ENCODE measurements at regions not wholly inside any gene's neighbourhood (a gene's known extent, or its start where the extent isn't known, plus 50 kb on each side); places are given as distances from the start of the nearest gene placed in this dataset.

DNA sequence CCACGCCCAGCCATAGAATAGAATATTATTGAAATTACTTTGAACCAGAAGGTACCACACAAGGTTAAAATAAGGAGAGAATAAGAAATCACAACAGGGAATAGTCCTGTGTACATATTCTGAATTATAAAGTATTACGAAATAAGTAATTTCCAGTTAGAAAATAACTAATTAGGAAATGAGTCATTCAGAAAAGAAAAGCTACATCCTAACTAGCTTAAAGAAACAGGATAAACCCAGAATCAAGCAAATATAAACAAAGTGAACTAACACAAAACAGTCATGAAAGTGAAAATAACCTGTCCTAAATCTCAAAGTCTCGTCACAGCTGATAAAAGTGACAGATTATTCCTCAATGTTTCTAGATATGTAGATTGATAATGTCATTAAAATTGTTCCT lies 74.8 kb upstream of the NEBL start:
- H3K4me1 Mint-ChIP-seq (ENCODE audit: low read depth in 2 of 2), result no peaks in the 10 kb centered on the region
- no peak overlapping the region for H3K4me3 Mint-ChIP-seq
- ATAC-seq (no peak), DNase-seq (ENCODE audit: low spot score) (no peak)
- no peaks in the 10 kb centered on the region for H3K36me3 Mint-ChIP-seq
- H3K27ac Mint-ChIP-seq, result no peak overlapping the region
- no peaks in the 10 kb centered on the region for H3K9me3 Mint-ChIP-seq
- H3K27me3 Mint-ChIP-seq, result no peaks in the 10 kb centered on the region

GRCh38 chr10:20970708-20971107 lies 73.6 kb upstream of the NEBL start:
- no peaks in the 10 kb centered on the region for H3K4me1 Mint-ChIP-seq (ENCODE audit: low read depth in 2 of 2)
- ATAC-seq (no peak), DNase-seq (ENCODE audit: low spot score) (no peak)
- H3K27me3 Mint-ChIP-seq, result no peaks in the 10 kb centered on the region
- H3K27ac Mint-ChIP-seq, result no peak overlapping the region
- H3K4me3 Mint-ChIP-seq, result no peak overlapping the region
- H3K36me3 Mint-ChIP-seq, result no peaks in the 10 kb centered on the region
- no peaks in the 10 kb centered on the region for H3K9me3 Mint-ChIP-seq

GRCh38 chr10:20970044-20970443 lies 72.9 kb upstream of the NEBL start:
- no peak for ATAC-seq

DNA sequence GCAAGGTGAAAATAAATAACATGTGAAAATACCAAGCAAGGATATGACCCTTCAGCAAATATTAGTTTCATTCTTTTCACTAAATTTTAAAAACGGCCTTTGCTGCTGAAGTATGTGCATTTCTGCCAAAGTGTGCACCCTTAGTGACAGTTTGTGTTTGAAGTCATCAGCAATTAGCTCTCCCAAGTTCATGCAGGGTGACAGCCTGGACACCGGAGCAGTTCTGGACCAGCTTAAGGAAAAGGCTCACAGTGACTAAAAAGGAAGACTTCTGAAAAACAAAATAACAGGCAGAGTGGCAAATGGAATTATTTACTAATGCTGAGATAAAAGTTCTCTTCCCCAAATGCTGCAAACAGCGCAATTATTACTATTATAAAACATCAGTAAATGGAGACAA lies 69.3 kb upstream of the NEBL start:
- H3K36me3 Mint-ChIP-seq, result no peaks in the 10 kb centered on the region
- H3K4me3 Mint-ChIP-seq, result no peak overlapping the region
- H3K27me3 Mint-ChIP-seq, result peaks cover 0 to 5% of the 10 kb centered on the region in 2 donors
- no peak overlapping the region for H3K27ac Mint-ChIP-seq
- DNase-seq (ENCODE audit: low spot score) (no peak), ATAC-seq (no peak)
- H3K9me3 Mint-ChIP-seq, result peaks cover 5% of the 10 kb centered on the region
- no peaks in the 10 kb centered on the region for H3K4me1 Mint-ChIP-seq (ENCODE audit: low read depth in 2 of 2)

More at GRCh38 chr10:20970044-20970443, 72.9 kb upstream of the NEBL start:
- Mint-ChIP-seq H3K36me3 (no peaks in the 10 kb centered on the region), H3K27ac (no peak overlapping the region), H3K9me3 (peaks cover 3% of the 10 kb centered on the region), H3K4me1 (ENCODE audit: low read depth in 2 of 2) (no peaks in the 10 kb centered on the region), H3K27me3 (peaks cover 0 to 3% of the 10 kb centered on the region in 2 donors), H3K4me3 (no peak overlapping the region)
- DNase-seq (ENCODE audit: low spot score), result no peak

DNA sequence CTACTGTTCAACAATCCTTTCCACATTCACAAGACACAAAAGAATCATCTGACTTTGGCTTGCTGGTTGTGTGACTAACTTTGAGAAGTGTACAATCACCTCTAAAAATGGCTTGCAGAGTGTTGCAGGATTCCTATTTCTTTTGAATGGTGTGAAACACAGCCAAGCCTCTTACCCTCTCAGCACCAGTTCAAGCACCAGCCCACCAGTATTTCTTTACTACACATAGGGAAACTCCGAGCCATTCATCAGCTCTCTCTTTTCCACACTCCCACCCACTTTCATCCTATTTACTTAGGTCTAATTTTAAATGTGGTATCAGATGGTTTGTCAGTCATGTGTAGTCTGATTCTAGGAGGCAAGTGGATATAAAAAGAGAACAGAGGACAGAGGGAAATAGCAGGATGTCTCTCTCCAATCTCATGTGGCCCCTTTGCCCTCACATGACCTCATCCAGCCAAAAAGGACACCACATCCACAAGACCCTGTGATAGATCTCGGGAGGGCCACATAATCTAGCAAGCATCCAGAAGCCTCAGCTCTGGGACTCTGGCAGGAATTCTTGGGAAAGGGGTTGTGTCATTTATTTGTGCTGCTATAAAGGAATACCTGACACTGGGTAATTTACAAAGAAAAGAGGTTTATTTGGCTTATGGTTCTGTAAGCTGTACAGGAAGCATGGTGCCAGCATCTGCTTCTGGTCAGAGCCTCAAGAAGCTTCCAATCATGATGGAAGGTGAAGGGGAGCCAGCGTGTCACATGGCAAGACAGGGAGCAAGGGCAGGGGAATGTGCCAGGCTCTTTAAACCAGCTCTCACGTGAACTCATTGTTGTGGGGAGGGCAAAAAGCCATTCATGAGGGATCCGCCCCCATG lies 66.8 kb upstream of the NEBL start:
- no peak overlapping the region for H3K4me3 Mint-ChIP-seq
- no peak overlapping the region for H3K27ac Mint-ChIP-seq
- no peak for ATAC-seq
- DNase-seq (ENCODE audit: low spot score), result no peak
- no peaks in the 10 kb centered on the region for H3K4me1 Mint-ChIP-seq (ENCODE audit: low read depth in 2 of 2)
- H3K27me3 Mint-ChIP-seq, result peaks cover 0 to 5% of the 10 kb centered on the region in 2 donors
- peaks cover 5% of the 10 kb centered on the region for H3K9me3 Mint-ChIP-seq
- no peaks in the 10 kb centered on the region for H3K36me3 Mint-ChIP-seq

GRCh38 chr10:20963056-20963455 lies 65.9 kb upstream of the NEBL start:
- peaks cover 5% of the 10 kb centered on the region for H3K9me3 Mint-ChIP-seq
- no peak overlapping the region for H3K4me3 Mint-ChIP-seq
- H3K27me3 Mint-ChIP-seq, result peaks cover 0 to 9% of the 10 kb centered on the region in 2 donors
- no peaks in the 10 kb centered on the region for H3K36me3 Mint-ChIP-seq
- H3K27ac Mint-ChIP-seq, result no peak overlapping the region
- H3K4me1 Mint-ChIP-seq (ENCODE audit: low read depth in 2 of 2), result no peaks in the 10 kb centered on the region
- no peak for ATAC-seq
- no peak for DNase-seq (ENCODE audit: low spot score)

DNA sequence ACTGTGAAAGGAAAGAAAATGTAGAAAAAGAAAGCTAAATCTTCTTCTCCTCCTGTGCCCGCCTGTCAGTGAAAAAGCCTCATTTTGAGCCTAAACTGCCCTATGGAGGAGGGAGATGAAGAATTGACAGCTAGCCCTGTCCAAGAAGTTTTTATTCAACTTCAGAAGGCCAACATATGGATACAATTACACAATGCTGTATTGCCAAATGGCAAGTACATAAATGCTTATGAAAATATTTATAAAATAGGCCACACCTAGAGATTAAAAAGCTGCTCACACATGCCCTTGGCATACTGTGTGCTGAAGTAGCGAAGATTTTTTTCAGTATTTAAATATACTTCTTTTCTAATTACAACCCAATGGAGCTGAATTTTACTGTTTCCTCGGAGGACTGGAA lies 65.1 kb upstream of the NEBL start:
- no peak overlapping the region for H3K4me3 Mint-ChIP-seq
- peaks cover 0 to 12% of the 10 kb centered on the region in 2 donors for H3K27me3 Mint-ChIP-seq
- no peaks in the 10 kb centered on the region for H3K36me3 Mint-ChIP-seq
- no peak overlapping the region for H3K27ac Mint-ChIP-seq
- ATAC-seq (no peak), DNase-seq (ENCODE audit: low spot score) (no peak)
- peaks cover 5% of the 10 kb centered on the region for H3K9me3 Mint-ChIP-seq
- H3K4me1 Mint-ChIP-seq (ENCODE audit: low read depth in 2 of 2), result no peaks in the 10 kb centered on the region

GRCh38 chr10:20959242-20959641 lies 62.1 kb upstream of the NEBL start:
- Mint-ChIP-seq H3K27ac (no peak overlapping the region), H3K9me3 (no peaks in the 10 kb centered on the region), H3K4me1 (ENCODE audit: low read depth in 2 of 2) (no peaks in the 10 kb centered on the region), H3K27me3 (peaks cover 0 to 10% of the 10 kb centered on the region in 2 donors), H3K4me3 (no peak overlapping the region), H3K36me3 (no peaks in the 10 kb centered on the region)
- ATAC-seq (no peak), DNase-seq (ENCODE audit: low spot score) (no peak)

GRCh38 chr10:20958764-20959163 lies 61.7 kb upstream of the NEBL start:
- DNase-seq (ENCODE audit: low spot score) (no peak), ATAC-seq (no peak)
- no peaks in the 10 kb centered on the region for H3K36me3 Mint-ChIP-seq
- H3K4me1 Mint-ChIP-seq (ENCODE audit: low read depth in 2 of 2), result no peaks in the 10 kb centered on the region
- peaks cover 0 to 10% of the 10 kb centered on the region in 2 donors for H3K27me3 Mint-ChIP-seq
- H3K27ac Mint-ChIP-seq, result no peak overlapping the region
- no peak overlapping the region for H3K4me3 Mint-ChIP-seq
- H3K9me3 Mint-ChIP-seq, result no peaks in the 10 kb centered on the region

DNA sequence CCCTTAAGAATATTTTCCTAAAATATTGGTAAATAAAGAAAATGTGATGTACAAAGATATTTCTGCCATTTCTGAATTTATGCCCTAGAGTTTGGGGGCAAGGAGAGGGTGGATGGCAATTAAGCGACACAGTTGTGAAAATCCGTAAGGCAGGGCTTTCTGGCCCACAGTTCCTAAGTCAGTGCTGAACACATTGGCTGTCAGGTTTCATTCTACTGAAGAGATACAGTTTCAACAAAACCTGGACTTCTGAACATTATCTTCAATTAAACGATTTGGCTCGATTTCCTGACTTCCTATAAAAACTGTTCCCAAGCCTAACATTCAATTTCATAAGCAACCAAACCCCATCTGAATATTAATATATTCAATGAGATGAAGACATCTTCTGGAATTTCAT lies 61.1 kb upstream of the NEBL start:
- DNase-seq (ENCODE audit: low spot score) (no peak), ATAC-seq (no peak)
- Mint-ChIP-seq H3K36me3 (no peaks in the 10 kb centered on the region), H3K4me1 (ENCODE audit: low read depth in 2 of 2) (no peaks in the 10 kb centered on the region), H3K27me3 (peaks cover 0 to 10% of the 10 kb centered on the region in 2 donors), H3K4me3 (no peak overlapping the region), H3K9me3 (no peaks in the 10 kb centered on the region), H3K27ac (no peak overlapping the region)

DNA sequence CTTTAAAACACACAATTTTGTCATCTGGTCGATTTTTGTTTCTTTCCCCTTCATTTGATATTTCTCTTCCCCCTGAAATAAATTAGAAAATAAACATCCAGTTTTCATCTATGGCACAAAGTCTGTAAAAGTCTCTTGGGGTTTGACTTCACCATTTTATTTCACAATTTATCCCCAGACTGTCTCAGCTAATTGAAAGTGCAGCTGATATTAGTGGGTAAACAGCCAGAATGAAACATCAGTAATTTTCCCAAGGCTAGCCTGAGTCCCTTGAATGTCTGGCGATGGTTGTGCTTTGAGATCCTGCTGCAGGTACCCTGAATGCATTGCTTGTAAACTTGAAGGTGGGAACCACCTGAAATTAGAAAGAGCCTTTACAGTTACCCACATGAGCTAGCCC lies 60.6 kb upstream of the NEBL start:
- no peaks in the 10 kb centered on the region for H3K9me3 Mint-ChIP-seq
- no peak overlapping the region for H3K27ac Mint-ChIP-seq
- no peak overlapping the region for H3K4me3 Mint-ChIP-seq
- no peaks in the 10 kb centered on the region for H3K36me3 Mint-ChIP-seq
- peaks cover 0 to 10% of the 10 kb centered on the region in 2 donors for H3K27me3 Mint-ChIP-seq
- no peak for DNase-seq (ENCODE audit: low spot score)
- H3K4me1 Mint-ChIP-seq (ENCODE audit: low read depth in 2 of 2), result no peaks in the 10 kb centered on the region
- ATAC-seq, result no peak

- Mint-ChIP-seq H3K27ac (no peak overlapping the region), H3K36me3 (no peaks in the 10 kb centered on the region), H3K27me3 (peaks cover 0 to 10% of the 10 kb centered on the region in 2 donors), H3K4me3 (no peak overlapping the region), H3K9me3 (no peaks in the 10 kb centered on the region), H3K4me1 (ENCODE audit: low read depth in 2 of 2) (no peaks in the 10 kb centered on the region)
- DNase-seq (ENCODE audit: low spot score), result no peak
- ATAC-seq, result no peak
Measured at GRCh38 chr10:20956843-20957242, 59.7 kb upstream of the NEBL start.

DNA sequence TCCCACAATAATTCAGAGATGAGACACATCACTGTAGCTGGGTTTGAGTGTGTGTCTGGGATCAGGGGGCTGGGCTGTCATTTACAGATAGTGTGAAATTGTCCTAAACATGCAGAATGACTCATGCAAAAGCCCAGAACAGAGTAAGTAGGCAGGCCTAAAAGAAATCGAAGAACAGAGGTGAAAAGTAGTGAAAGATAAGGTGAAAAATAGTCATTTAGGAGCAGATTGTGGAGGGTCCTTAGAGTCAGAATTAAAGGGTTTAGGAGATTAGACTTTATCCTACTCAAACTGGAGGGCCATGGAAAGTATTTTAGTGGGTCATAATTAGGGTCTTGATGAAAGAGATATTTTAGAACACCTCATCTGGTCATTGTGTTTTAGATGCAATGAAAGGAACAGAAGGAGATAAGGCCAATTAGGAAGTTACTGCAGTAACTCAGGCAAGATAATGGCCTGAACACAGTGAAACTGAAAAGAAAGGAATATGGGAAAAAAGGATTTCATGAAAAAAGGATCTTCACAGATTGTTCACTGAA lies 58.3 kb upstream of the NEBL start:
- H3K4me1 Mint-ChIP-seq (ENCODE audit: low read depth in 2 of 2), result no peaks in the 10 kb centered on the region
- H3K27ac Mint-ChIP-seq, result no peak overlapping the region
- ATAC-seq (no peak), DNase-seq (ENCODE audit: low spot score) (no peak)
- H3K4me3 Mint-ChIP-seq, result no peak overlapping the region
- no peaks in the 10 kb centered on the region for H3K36me3 Mint-ChIP-seq
- H3K9me3 Mint-ChIP-seq, result no peaks in the 10 kb centered on the region
- peaks cover 0 to 11% of the 10 kb centered on the region in 2 donors for H3K27me3 Mint-ChIP-seq

GRCh38 chr10:20954519-20954918 lies 57.4 kb upstream of the NEBL start:
- no peak for ATAC-seq
- no peak for DNase-seq (ENCODE audit: low spot score)
- no peak overlapping the region for H3K4me3 Mint-ChIP-seq
- no peaks in the 10 kb centered on the region for H3K36me3 Mint-ChIP-seq
- peaks cover 0 to 13% of the 10 kb centered on the region in 2 donors for H3K27me3 Mint-ChIP-seq
- H3K27ac Mint-ChIP-seq, result no peak overlapping the region
- H3K4me1 Mint-ChIP-seq (ENCODE audit: low read depth in 2 of 2), result no peaks in the 10 kb centered on the region
- no peaks in the 10 kb centered on the region for H3K9me3 Mint-ChIP-seq
